H7 (cell line): ENCODE measurements at regions not wholly inside any gene's neighbourhood (a gene's known extent, or its start where the extent isn't known, plus 50 kb on each side); places are given as distances from the start of the nearest gene placed in this dataset.

Source experiments
- DNase-seq: peaks from one replicate; pipeline ENCODE4 v3.0.0; 2012
- H3K27me3 ChIP-seq: 2 replicates; pipeline ENCODE4 v1.6.0; 2011; ENCODE audit warnings: mild to moderate bottlenecking, low read length; ENCODE audit not compliant: control insufficient read depth, insufficient read depth
- H3K36me3 ChIP-seq: replicated peaks from 2 replicates; pipeline ENCODE4 v1.5.1; 2011; ENCODE audit warnings: low read length; ENCODE audit not compliant: control insufficient read depth, insufficient read depth
- H3K4me3 ChIP-seq: 2 replicates; pipeline ENCODE4 v1.5.1; 2011; ENCODE audit warnings: low read depth, mild to moderate bottlenecking, control low read depth, low read length, moderate library complexity; ENCODE audit not compliant: insufficient read depth

DNA sequence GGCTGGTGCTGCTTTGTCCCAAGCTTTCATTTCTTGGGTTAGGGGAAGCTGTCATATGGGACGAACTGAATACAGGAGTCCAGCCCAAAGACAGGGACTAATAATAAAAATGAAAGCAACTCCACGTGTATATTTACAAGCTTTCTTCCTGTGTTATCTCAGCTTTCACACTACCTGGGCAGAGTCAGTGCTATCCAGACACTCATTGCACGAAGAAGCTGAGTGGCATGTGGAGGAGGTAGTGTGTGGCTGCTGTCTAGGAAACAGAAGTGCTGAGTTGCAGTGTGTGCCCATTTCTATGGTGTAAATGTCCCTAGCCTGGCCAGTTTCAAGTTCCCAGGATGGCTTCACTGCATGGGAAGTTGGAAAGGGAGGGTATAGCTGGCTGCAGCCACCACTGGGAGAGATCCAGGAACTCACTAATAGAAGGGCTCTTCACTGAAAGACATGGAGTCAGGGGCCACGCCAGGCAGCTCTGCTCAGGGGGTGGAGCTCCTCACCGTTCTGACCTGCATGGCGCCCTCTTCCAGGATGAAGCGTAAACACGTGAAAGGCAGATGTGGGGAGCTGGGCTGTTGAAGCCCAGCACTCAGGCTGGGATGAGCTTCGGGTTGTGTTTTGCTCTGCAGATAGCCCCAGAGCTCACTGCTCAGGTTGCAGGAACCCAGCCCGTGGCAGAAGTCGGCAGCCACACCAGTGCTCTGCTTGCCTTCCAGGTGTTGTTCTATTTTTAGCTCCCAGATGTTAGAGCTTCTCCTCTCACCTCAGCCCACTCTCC lies 116.9 kb downstream of the IRX2 start:
- Histone ChIP-seq H3K36me3 (no peaks in the 10 kb centered on the region), H3K27me3 (no peaks in the 10 kb centered on the region), H3K4me3 (no peak overlapping the region)
- peak; percentile 75 for DNase-seq

DNA sequence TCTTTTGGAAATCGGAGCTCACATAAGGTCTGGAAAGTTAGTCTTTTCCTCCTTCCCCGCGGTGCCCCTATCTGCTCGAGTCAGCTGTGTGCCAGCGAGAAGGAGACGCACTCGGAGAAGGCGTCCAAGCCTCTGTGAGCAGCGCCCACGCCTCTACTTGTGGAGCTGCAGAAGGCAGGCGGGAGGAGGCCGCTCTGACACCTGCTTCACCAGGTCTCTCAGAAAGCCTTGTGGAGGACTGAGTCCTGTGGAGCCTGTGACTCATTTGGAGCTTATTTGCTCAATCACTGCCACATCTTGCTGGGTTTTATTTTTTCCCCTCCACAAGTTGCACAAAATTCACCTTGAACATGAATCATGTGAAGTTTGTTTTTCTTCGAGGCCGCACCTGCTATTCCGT lies 117.5 kb downstream of the IRX2 start:
- no peaks in the 10 kb centered on the region for H3K36me3 ChIP-seq
- no peaks in the 10 kb centered on the region for H3K27me3 ChIP-seq
- no peak for DNase-seq

GRCh38 chr5:2631758-2632157 lies 119.7 kb downstream of the IRX2 start:
- Histone ChIP-seq H3K4me3 (no peak overlapping the region), H3K36me3 (no peaks in the 10 kb centered on the region), H3K27me3 (no peaks in the 10 kb centered on the region)
- no peak for DNase-seq

More for the DNA sequence above, 117.5 kb downstream of the IRX2 start:
- H3K4me3 ChIP-seq: no peak overlapping the region

DNA sequence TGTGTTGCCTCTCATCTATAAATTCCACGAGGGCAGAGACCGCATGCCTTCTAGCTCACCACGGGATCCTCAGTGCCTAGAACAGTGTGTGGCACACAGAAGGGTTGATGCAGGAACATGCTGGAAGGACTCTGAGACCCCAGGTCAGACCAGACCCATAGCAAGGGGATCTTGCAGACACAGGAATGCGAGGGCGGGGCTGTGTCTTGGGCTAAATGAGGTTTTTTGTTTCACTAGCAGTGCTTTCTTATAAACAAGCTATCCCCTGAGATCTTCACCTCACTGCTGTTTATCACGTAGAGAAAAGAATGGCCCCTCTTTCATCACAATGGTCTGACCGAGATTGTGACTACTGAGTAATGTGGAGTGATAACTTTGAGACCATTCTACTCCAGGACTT lies 122.4 kb downstream of the IRX2 start:
- no peaks in the 10 kb centered on the region for H3K27me3 ChIP-seq
- H3K36me3 ChIP-seq: no peaks in the 10 kb centered on the region
- DNase-seq: no peak
- H3K4me3 ChIP-seq: no peak overlapping the region

- Histone ChIP-seq H3K27me3 (no peaks in the 10 kb centered on the region), H3K36me3 (no peaks in the 10 kb centered on the region), H3K4me3 (no peak overlapping the region)
- no peak for DNase-seq
Measured at GRCh38 chr5:2627867-2628266, 123.6 kb downstream of the IRX2 start.

DNA sequence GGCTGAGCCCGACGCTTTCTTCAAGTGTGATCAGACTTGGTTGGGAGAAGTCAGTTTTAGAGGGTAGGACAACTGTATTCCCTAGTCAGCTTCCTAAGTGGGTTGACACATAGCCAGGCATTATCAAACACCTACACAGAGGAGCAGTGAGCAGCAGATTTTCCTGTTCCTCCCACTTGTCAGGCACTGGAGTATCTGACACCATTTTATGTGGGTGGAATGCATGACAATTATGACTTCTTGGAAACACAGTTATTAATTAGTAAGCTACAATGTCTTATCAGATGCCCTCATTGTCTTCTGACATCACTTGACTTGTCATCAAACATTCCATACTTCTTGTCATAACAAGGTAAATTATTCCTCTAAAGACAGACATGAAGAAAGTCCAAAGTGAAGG lies 124.9 kb downstream of the IRX2 start:
- Histone ChIP-seq H3K36me3 (no peaks in the 10 kb centered on the region), H3K4me3 (no peak overlapping the region)

DNA sequence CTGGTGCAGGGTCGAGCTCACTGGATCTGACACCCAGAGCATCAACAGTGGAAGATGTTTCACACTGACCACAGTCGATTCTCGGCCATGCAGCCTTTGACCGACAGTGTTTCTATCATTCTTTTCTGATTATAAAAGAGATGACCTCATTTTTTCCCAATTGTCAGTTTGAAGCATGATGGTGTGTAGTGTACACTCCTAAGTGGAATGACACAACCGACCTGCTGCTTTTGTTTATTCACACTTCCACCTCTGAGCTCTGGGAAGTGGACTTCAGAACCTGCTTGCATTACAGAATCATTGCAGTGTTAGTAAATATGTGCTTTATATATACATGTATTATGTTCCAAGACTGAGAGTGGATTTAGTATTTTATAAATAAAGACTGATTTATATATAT lies 128.6 kb downstream of the IRX2 start:
- no peak overlapping the region for H3K4me3 ChIP-seq
- H3K36me3 ChIP-seq: no peaks in the 10 kb centered on the region
- no peaks in the 10 kb centered on the region for H3K27me3 ChIP-seq
- DNase-seq: no peak

More for the DNA sequence above, 124.9 kb downstream of the IRX2 start:
- no peak for DNase-seq
- no peaks in the 10 kb centered on the region for H3K27me3 ChIP-seq

- Histone ChIP-seq H3K36me3 (no peaks in the 10 kb centered on the region), H3K4me3 (no peak overlapping the region), H3K27me3 (no peaks in the 10 kb centered on the region)
- DNase-seq: no peak
Measured at GRCh38 chr5:2621631-2622030, 129.8 kb downstream of the IRX2 start.

GRCh38 chr5:2619216-2619615 lies 132.3 kb downstream of the IRX2 start:
- no peak for DNase-seq
- H3K36me3 ChIP-seq: no peaks in the 10 kb centered on the region
- no peak overlapping the region for H3K4me3 ChIP-seq
- no peaks in the 10 kb centered on the region for H3K27me3 ChIP-seq

DNA sequence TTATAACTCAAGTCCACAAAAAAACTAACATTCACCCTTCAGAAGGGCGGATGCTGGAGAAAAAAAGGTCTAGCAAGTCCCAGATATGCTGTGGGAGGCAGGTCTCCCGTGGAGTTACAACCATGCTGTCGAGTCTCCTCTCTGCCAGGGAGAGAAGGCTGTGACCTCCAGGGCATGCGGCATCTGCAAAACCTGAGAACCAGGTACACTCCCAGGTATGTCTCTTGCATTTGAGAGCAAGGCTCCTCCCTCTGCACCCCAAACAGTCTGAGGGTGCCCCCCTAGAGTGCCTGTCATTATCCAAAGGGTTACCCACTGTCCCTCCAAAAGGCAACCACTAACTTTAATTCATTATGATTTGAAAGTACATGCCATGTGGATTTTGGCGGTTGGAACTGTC lies 134.0 kb downstream of the IRX2 start:
- Histone ChIP-seq H3K4me3 (no peak overlapping the region), H3K36me3 (no peaks in the 10 kb centered on the region), H3K27me3 (no peaks in the 10 kb centered on the region)
- no peak for DNase-seq

DNA sequence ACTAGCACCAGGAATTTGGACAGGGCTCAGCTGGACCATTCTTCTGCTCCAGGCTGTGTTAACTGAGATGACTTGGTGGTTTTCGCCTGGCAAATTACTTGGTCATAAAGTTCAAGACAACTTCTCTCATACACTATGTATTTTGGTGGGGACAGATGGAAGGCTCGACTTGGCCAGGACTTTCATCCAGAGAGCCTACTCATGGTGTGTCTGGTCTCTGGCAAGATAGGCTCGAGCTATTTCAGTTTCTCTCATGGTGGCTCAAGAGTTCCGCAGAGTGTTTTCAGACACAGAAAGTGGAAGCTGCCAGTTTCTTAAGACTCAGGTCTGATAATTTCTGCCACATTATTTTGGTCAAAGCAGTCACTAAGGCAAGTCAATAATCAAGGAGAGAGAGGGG lies 135.6 kb downstream of the IRX2 start:
- Histone ChIP-seq H3K4me3 (no peak overlapping the region), H3K27me3 (no peaks in the 10 kb centered on the region)
- DNase-seq: no peak

DNA sequence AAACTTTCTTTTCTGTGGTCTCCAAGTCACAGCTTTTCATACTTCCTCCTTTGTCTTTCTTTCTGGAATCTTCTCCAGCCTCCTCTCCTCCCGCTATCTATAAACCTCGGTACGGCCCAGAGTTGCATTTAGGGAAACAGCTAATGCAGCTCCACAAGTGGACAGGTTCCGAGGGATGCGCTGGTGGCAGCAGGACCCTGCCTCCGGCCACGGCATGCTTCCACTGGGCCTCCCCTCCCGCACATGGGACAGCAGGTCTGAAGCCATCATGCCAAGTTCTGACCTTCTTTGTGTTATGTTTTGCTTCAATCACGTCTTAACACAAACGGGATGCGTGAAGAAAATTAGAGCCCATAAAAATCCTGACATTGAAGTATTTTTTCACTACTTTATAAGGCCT lies 136.9 kb downstream of the IRX2 start:
- no peak for DNase-seq
- H3K27me3 ChIP-seq: no peaks in the 10 kb centered on the region
- H3K4me3 ChIP-seq: no peak overlapping the region
- H3K36me3 ChIP-seq: no peaks in the 10 kb centered on the region

More for the DNA sequence above, 135.6 kb downstream of the IRX2 start:
- H3K36me3 ChIP-seq: no peaks in the 10 kb centered on the region

GRCh38 chr5:2611659-2612058 lies 139.8 kb downstream of the IRX2 start:
- no peak for DNase-seq
- H3K27me3 ChIP-seq: no peaks in the 10 kb centered on the region
- H3K4me3 ChIP-seq: no peak overlapping the region
- H3K36me3 ChIP-seq: no peaks in the 10 kb centered on the region

DNA sequence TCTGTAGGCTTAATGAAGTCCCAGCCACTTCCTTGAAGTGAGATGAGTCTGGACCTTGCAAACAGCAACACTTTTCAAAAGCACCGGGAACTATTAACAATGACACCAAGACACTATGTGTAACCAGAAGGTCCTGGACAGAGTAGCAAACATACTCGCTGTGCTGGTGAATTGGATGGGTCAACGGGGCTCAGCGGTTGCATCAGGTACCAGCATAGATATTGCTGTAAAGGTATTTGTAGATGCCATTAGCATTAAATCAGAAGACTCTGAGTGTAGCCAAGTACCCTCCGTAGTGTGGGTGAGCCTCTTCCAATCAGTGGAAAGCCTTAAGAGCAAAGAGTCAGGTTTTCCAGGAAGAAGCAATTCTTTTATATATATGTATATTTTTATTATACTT lies 140.5 kb downstream of the IRX2 start:
- Histone ChIP-seq H3K4me3 (no peak overlapping the region), H3K36me3 (no peaks in the 10 kb centered on the region), H3K27me3 (no peaks in the 10 kb centered on the region)
- no peak for DNase-seq

GRCh38 chr5:2608391-2608790 lies 143.1 kb downstream of the IRX2 start:
- Histone ChIP-seq H3K4me3 (no peak overlapping the region), H3K36me3 (no peaks in the 10 kb centered on the region), H3K27me3 (no peaks in the 10 kb centered on the region)
- no peak for DNase-seq

GRCh38 chr5:2607598-2607997 lies 143.9 kb downstream of the IRX2 start:
- no peaks in the 10 kb centered on the region for H3K27me3 ChIP-seq
- no peak for DNase-seq
- no peaks in the 10 kb centered on the region for H3K36me3 ChIP-seq
- H3K4me3 ChIP-seq: no peak overlapping the region
